ENCODE measurements at regions not wholly inside any gene's neighbourhood (a gene's known extent, or its start where the extent isn't known, plus 50 kb on each side); places are given as distances from the start of the nearest gene placed in this dataset.

GRCh38 chr13:56168581-56168980 is 972.1 kb upstream of the PRR20A start:
- Histone ChIP-seq H3K79me2 (ENCODE audit: control insufficient read depth, insufficient read depth, low read length, poor library complexity) (no peaks in the 10 kb centered on the region), H2BK12ac (ENCODE audit: low read length) (no peak overlapping the region), H2AFZ (ENCODE audit: insufficient read depth, low read length, poor library complexity) (no peak overlapping the region), H3K4me2 (ENCODE audit: low read length) (no peak overlapping the region), H2AK5ac (ENCODE audit: low read length) (no peak overlapping the region), H3K4me3 (ENCODE audit: low read depth, low read length) (no peak overlapping the region), H3K79me1 (ENCODE audit: low read length) (no peaks in the 10 kb centered on the region), H3K18ac (ENCODE audit: low read length) (no peak overlapping the region), H3K36me3 (ENCODE audit: control insufficient read depth in 1 of 2, insufficient read depth in 2 of 2, low read length in 2 of 2) (no peaks in the 10 kb centered on the region), H4K12ac (ENCODE audit: low read depth, low read length) (no peak overlapping the region), H3K9ac (ENCODE audit: low read length) (no peak overlapping the region), H3K4me1 (ENCODE audit: control insufficient read depth in 1 of 2, insufficient read depth in 2 of 2, low read length in 2 of 2) (no peaks in the 10 kb centered on the region), H3K27ac (ENCODE audit: low read depth, low read length) (no peak overlapping the region), H2BK5ac (ENCODE audit: low read depth, low read length, poor library complexity) (no peak overlapping the region), H2BK120ac (ENCODE audit: insufficient read depth, low read length, poor library complexity) (no peak overlapping the region), H3K23ac (ENCODE audit: low read length) (no peak overlapping the region), H4K8ac (ENCODE audit: low read depth, low read length) (no peak overlapping the region), H3K9me3 (ENCODE audit: insufficient read depth, low read depth, low read length) (no peaks in the 10 kb centered on the region), H3K4ac (ENCODE audit: low read depth, low read length) (no peak overlapping the region), H3K14ac (ENCODE audit: low read length) (no peak overlapping the region), H4K91ac (ENCODE audit: low read depth, low read length) (no peak overlapping the region), H3K27me3 (ENCODE audit: insufficient read depth, low read length) (no peaks in the 10 kb centered on the region)
- WGBS (ENCODE audit: extremely low coverage, insufficient coverage, insufficient read length) = no CpG with 5 or more reads among the region's 2 CpGs
- no peak for DNase-seq

- Histone ChIP-seq H3K27ac (ENCODE audit: low read depth, low read length) (no peak overlapping the region), H3K4me3 (ENCODE audit: low read depth, low read length) (no peak overlapping the region), H3K36me3 (ENCODE audit: control insufficient read depth in 1 of 2, insufficient read depth in 2 of 2, low read length in 2 of 2) (no peaks in the 10 kb centered on the region), H3K4me2 (ENCODE audit: low read length) (no peak overlapping the region), H3K9ac (ENCODE audit: low read length) (no peak overlapping the region), H2BK120ac (ENCODE audit: insufficient read depth, low read length, poor library complexity) (no peak overlapping the region), H3K18ac (ENCODE audit: low read length) (no peak overlapping the region), H4K8ac (ENCODE audit: low read depth, low read length) (no peak overlapping the region), H3K9me3 (ENCODE audit: insufficient read depth, low read depth, low read length) (no peaks in the 10 kb centered on the region), H3K4me1 (ENCODE audit: control insufficient read depth in 1 of 2, insufficient read depth in 2 of 2, low read length in 2 of 2) (no peaks in the 10 kb centered on the region), H4K12ac (ENCODE audit: low read depth, low read length) (no peak overlapping the region), H3K4ac (ENCODE audit: low read depth, low read length) (no peak overlapping the region), H3K14ac (ENCODE audit: low read length) (no peak overlapping the region), H2AK5ac (ENCODE audit: low read length) (no peak overlapping the region), H4K91ac (ENCODE audit: low read depth, low read length) (no peak overlapping the region), H3K79me1 (ENCODE audit: low read length) (no peaks in the 10 kb centered on the region), H3K23ac (ENCODE audit: low read length) (no peak overlapping the region), H3K27me3 (ENCODE audit: insufficient read depth, low read length) (no peaks in the 10 kb centered on the region), H3K79me2 (ENCODE audit: control insufficient read depth, insufficient read depth, low read length, poor library complexity) (no peaks in the 10 kb centered on the region), H2BK12ac (ENCODE audit: low read length) (no peak overlapping the region), H2AFZ (ENCODE audit: insufficient read depth, low read length, poor library complexity) (no peak overlapping the region), H2BK5ac (ENCODE audit: low read depth, low read length, poor library complexity) (no peak overlapping the region)
- no peak for DNase-seq
- no CpG with 5 or more reads among the region's 2 CpGs for WGBS (ENCODE audit: extremely low coverage, insufficient coverage, insufficient read length)
Measured at GRCh38 chr13:56173346-56173745, 967.4 kb upstream of the PRR20A start.

GRCh38 chr13:56182598-56182997 is 958.1 kb upstream of the PRR20A start:
- Histone ChIP-seq H3K9ac (ENCODE audit: low read length) (no peak overlapping the region), H4K91ac (ENCODE audit: low read depth, low read length) (no peak overlapping the region), H4K8ac (ENCODE audit: low read depth, low read length) (no peak overlapping the region), H2AFZ (ENCODE audit: insufficient read depth, low read length, poor library complexity) (no peak overlapping the region), H2BK120ac (ENCODE audit: insufficient read depth, low read length, poor library complexity) (no peak overlapping the region), H3K27ac (ENCODE audit: low read depth, low read length) (no peak overlapping the region), H3K9me3 (ENCODE audit: insufficient read depth, low read depth, low read length) (peaks cover 5% of the 10 kb centered on the region), H3K18ac (ENCODE audit: low read length) (no peak overlapping the region), H3K4ac (ENCODE audit: low read depth, low read length) (no peak overlapping the region), H2BK5ac (ENCODE audit: low read depth, low read length, poor library complexity) (no peak overlapping the region), H3K79me2 (ENCODE audit: control insufficient read depth, insufficient read depth, low read length, poor library complexity) (no peaks in the 10 kb centered on the region), H2BK12ac (ENCODE audit: low read length) (no peak overlapping the region), H3K36me3 (ENCODE audit: control insufficient read depth in 1 of 2, insufficient read depth in 2 of 2, low read length in 2 of 2) (no peaks in the 10 kb centered on the region), H3K14ac (ENCODE audit: low read length) (no peak overlapping the region), H4K12ac (ENCODE audit: low read depth, low read length) (no peak overlapping the region), H3K27me3 (ENCODE audit: insufficient read depth, low read length) (no peaks in the 10 kb centered on the region), H3K4me2 (ENCODE audit: low read length) (no peak overlapping the region), H3K23ac (ENCODE audit: low read length) (no peak overlapping the region), H2AK5ac (ENCODE audit: low read length) (no peak overlapping the region), H3K4me1 (ENCODE audit: control insufficient read depth in 1 of 2, insufficient read depth in 2 of 2, low read length in 2 of 2) (no peaks in the 10 kb centered on the region), H3K4me3 (ENCODE audit: low read depth, low read length) (no peak overlapping the region), H3K79me1 (ENCODE audit: low read length) (no peaks in the 10 kb centered on the region)
- DNase-seq = no peak
- no CpG with 5 or more reads among the region's 3 CpGs for WGBS (ENCODE audit: extremely low coverage, insufficient coverage, insufficient read length)

GRCh38 chr13:56187331-56187730 is 953.4 kb upstream of the PRR20A start:
- Histone ChIP-seq H3K9me3 (ENCODE audit: insufficient read depth, low read depth, low read length) (peaks cover 5% of the 10 kb centered on the region), H4K8ac (ENCODE audit: low read depth, low read length) (no peak overlapping the region), H4K12ac (ENCODE audit: low read depth, low read length) (no peak overlapping the region), H3K4ac (ENCODE audit: low read depth, low read length) (no peak overlapping the region), H2BK12ac (ENCODE audit: low read length) (no peak overlapping the region), H3K27me3 (ENCODE audit: insufficient read depth, low read length) (no peaks in the 10 kb centered on the region), H3K79me1 (ENCODE audit: low read length) (no peaks in the 10 kb centered on the region), H2AFZ (ENCODE audit: insufficient read depth, low read length, poor library complexity) (no peak overlapping the region), H3K9ac (ENCODE audit: low read length) (no peak overlapping the region), H2AK5ac (ENCODE audit: low read length) (no peak overlapping the region), H3K79me2 (ENCODE audit: control insufficient read depth, insufficient read depth, low read length, poor library complexity) (no peaks in the 10 kb centered on the region), H3K4me2 (ENCODE audit: low read length) (no peak overlapping the region), H2BK5ac (ENCODE audit: low read depth, low read length, poor library complexity) (no peak overlapping the region), H3K27ac (ENCODE audit: low read depth, low read length) (no peak overlapping the region), H3K4me3 (ENCODE audit: low read depth, low read length) (no peak overlapping the region), H3K4me1 (ENCODE audit: control insufficient read depth in 1 of 2, insufficient read depth in 2 of 2, low read length in 2 of 2) (no peaks in the 10 kb centered on the region), H4K91ac (ENCODE audit: low read depth, low read length) (no peak overlapping the region), H2BK120ac (ENCODE audit: insufficient read depth, low read length, poor library complexity) (no peak overlapping the region), H3K36me3 (ENCODE audit: control insufficient read depth in 1 of 2, insufficient read depth in 2 of 2, low read length in 2 of 2) (no peaks in the 10 kb centered on the region), H3K23ac (ENCODE audit: low read length) (no peak overlapping the region), H3K18ac (ENCODE audit: low read length) (no peak overlapping the region), H3K14ac (ENCODE audit: low read length) (no peak overlapping the region)
- DNase-seq = no peak
- WGBS (ENCODE audit: extremely low coverage, insufficient coverage, insufficient read length) = no CpG with 5 or more reads among the region's 15 CpGs
